Transverse colon (tissue), 4 donors: ENCODE measurements at regions not wholly inside any gene's neighbourhood (a gene's known extent, or its start where the extent isn't known, plus 50 kb on each side); places are given as distances from the start of the nearest gene placed in this dataset.

ENCODE experiments used
- EP300 ChIP-seq: sonication (generic); formaldehyde crosslinking; IDR thresholded peaks from one replicate; pipeline ENCODE4 v1.6.1; 2017; ENCODE audit warnings: antibody characterized with exemption, low read depth
- POLR2A ChIP-seq: fragments of 450-650 bp; IDR thresholded peaks from one replicate; pipeline ENCODE4 v1.6.1; 2016; ENCODE audit warnings: antibody characterized with exemption, mild to moderate bottlenecking, moderate library complexity
- POLR2AphosphoS5 ChIP-seq, 3 donors: sonication (generic); formaldehyde crosslinking; IDR thresholded peaks; one replicate each; pipeline ENCODE4 v1.6.1; 2016; ENCODE audit warnings: antibody characterized with exemption in 3 of 3
- TF ChIP-seq, protein P1 (sequence below), 5 experiments: fragments of 200-600 bp in 3 of 5; fragments of 450-650 bp in 2 of 5; sonication (generic) in 3 of 5; IDR thresholded peaks; 1 replicate in 2 of 5; 2 replicates in 3 of 5; pipeline ENCODE4 v1.5.1; 2016 to 2017; ENCODE audit warnings: antibody characterized with exemption in 5 of 5, inconsistent platforms in 3 of 5, mild to moderate bottlenecking in 2 of 5, moderate library complexity in 1 of 5

DNA sequence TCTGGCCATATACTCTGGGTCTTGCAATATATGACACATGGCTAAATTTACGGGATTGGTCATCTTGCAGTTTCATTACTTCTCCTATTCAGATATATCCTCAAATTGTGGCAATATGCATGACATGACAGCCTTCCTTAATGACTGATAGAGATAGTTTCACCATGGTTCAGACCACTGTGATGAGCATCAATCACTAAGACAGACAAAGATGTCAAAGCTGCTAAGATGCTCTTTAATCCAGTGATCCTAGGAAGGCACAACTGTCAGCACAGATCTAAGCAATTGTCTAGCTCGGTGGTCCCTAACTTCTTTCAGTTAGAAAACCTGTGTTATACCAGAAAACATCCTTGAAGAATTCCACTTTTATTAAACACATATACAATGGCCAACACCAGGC is 70.9 kb upstream of the ADGRL2 start:
- TF ChIP-seq, protein P1, sequence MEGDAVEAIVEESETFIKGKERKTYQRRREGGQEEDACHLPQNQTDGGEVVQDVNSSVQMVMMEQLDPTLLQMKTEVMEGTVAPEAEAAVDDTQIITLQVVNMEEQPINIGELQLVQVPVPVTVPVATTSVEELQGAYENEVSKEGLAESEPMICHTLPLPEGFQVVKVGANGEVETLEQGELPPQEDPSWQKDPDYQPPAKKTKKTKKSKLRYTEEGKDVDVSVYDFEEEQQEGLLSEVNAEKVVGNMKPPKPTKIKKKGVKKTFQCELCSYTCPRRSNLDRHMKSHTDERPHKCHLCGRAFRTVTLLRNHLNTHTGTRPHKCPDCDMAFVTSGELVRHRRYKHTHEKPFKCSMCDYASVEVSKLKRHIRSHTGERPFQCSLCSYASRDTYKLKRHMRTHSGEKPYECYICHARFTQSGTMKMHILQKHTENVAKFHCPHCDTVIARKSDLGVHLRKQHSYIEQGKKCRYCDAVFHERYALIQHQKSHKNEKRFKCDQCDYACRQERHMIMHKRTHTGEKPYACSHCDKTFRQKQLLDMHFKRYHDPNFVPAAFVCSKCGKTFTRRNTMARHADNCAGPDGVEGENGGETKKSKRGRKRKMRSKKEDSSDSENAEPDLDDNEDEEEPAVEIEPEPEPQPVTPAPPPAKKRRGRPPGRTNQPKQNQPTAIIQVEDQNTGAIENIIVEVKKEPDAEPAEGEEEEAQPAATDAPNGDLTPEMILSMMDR (IDR thresholded peaks at IDR 0.05): no peak
- no peak for TF ChIP-seq POLR2A
- no peak for TF ChIP-seq EP300
- TF ChIP-seq POLR2AphosphoS5 (IDR thresholded peaks at IDR 0.05): no peak
